NCI-H1930 (cell line): ENCODE measurements at regions not wholly inside any gene's neighbourhood (a gene's known extent, or its start where the extent isn't known, plus 50 kb on each side); places are given as distances from the start of the nearest gene placed in this dataset.
"Not testable (repeated sequence)": the region's sequence is repeated elsewhere in the genome, so short reads cannot be mapped to it uniquely, and the experiment has no call there.

Source experiments
- DNase-seq, 2 experiments: peaks; one replicate each; lab custom pipeline; 2025; lab: John Stamatoyannopoulos, UW

GRCh38 chr11:70894566-70895365 lies 357.6 kb downstream of the SHANK2 start:
- no peak for DNase-seq

- no peak for DNase-seq
These were observed 357.1 kb downstream of the SHANK2 start for GRCh38 chr11:70895366-70895670.

GRCh38 chr11:70897429-70897828 lies 354.9 kb downstream of the SHANK2 start:
- no peak for DNase-seq

- DNase-seq, result no peak
These were observed 352.8 kb downstream of the SHANK2 start for GRCh38 chr11:70899616-70900015.

GRCh38 chr11:70900540-70900939 lies 351.8 kb downstream of the SHANK2 start:
- no peak for DNase-seq

GRCh38 chr11:70901951-70902521 lies 350.3 kb downstream of the SHANK2 start:
- no peak for DNase-seq

- not testable (repeated sequence) for DNase-seq
These were observed 349.1 kb downstream of the SHANK2 start for GRCh38 chr11:70903229-70903628.

GRCh38 chr11:70906101-70906500 lies 346.3 kb downstream of the SHANK2 start:
- no peak for DNase-seq

- DNase-seq, result no peak
These were observed 344.2 kb downstream of the SHANK2 start for GRCh38 chr11:70908223-70908622.

- DNase-seq, result no peak
These were observed 341.5 kb downstream of the SHANK2 start for GRCh38 chr11:70910835-70911234.

GRCh38 chr11:70912226-70912840 lies 340.0 kb downstream of the SHANK2 start:
- no peak for DNase-seq

GRCh38 chr11:70913715-70914231 lies 338.6 kb downstream of the SHANK2 start:
- no peak for DNase-seq

GRCh38 chr11:70914496-70914895 lies 337.9 kb downstream of the SHANK2 start:
- DNase-seq, result no peak

- no peak for DNase-seq
These were observed 337.0 kb downstream of the SHANK2 start for GRCh38 chr11:70915158-70915985.

GRCh38 chr11:70916351-70916750 lies 336.0 kb downstream of the SHANK2 start:
- no peak for DNase-seq

- no peak for DNase-seq
These were observed 334.1 kb downstream of the SHANK2 start for GRCh38 chr11:70918242-70918641.

GRCh38 chr11:70921804-70922203 lies 330.6 kb downstream of the SHANK2 start:
- no peak for DNase-seq

- no peak for DNase-seq
These were observed 328.3 kb downstream of the SHANK2 start for GRCh38 chr11:70924108-70924507.

GRCh38 chr11:70925238-70925637 lies 327.1 kb downstream of the SHANK2 start:
- DNase-seq, result no peak

GRCh38 chr11:70926543-70927201 lies 325.7 kb downstream of the SHANK2 start:
- no peak for DNase-seq

GRCh38 chr11:70928854-70929598 lies 323.4 kb downstream of the SHANK2 start:
- DNase-seq, result no peak
